ENCODE measurements at regions not wholly inside any gene's neighbourhood (a gene's known extent, or its start where the extent isn't known, plus 50 kb on each side); places are given as distances from the start of the nearest gene placed in this dataset.

GRCh38 chrX:121283921-121284320 lies 236.5 kb downstream of the GLUD2 start:
- no peak for TF ChIP-seq CTCF (IDR thresholded peaks at IDR 0.05; ENCODE audit: low read length, missing control alignments)
- no peak overlapping the region for H3K4me3 ChIP-seq (replicated peaks; ENCODE audit: low read depth, low read length)
- DNase-seq (ENCODE audit: low read depth), result no peak

GRCh38 chrX:121298499-121298898 lies 251.1 kb downstream of the GLUD2 start:
- DNase-seq (ENCODE audit: low read depth), result no peak
- no peak for TF ChIP-seq CTCF (IDR thresholded peaks at IDR 0.05; ENCODE audit: low read length, missing control alignments)
- H3K4me3 ChIP-seq (replicated peaks; ENCODE audit: low read depth, low read length), result no peak overlapping the region

- DNase-seq (ENCODE audit: low read depth), result no peak
- H3K4me3 ChIP-seq (replicated peaks; ENCODE audit: low read depth, low read length), result no peak overlapping the region
- no peak for TF ChIP-seq CTCF (IDR thresholded peaks at IDR 0.05; ENCODE audit: low read length, missing control alignments)
Observed at GRCh38 chrX:121301356-121301755, 253.9 kb downstream of the GLUD2 start.

- no peak for DNase-seq (ENCODE audit: low read depth)
- TF ChIP-seq CTCF (IDR thresholded peaks at IDR 0.05; ENCODE audit: low read length, missing control alignments), result no peak
- no peak overlapping the region for H3K4me3 ChIP-seq (replicated peaks; ENCODE audit: low read depth, low read length)
Observed at GRCh38 chrX:121301822-121302221, 254.4 kb downstream of the GLUD2 start.

- H3K4me3 ChIP-seq (replicated peaks; ENCODE audit: low read depth, low read length), result no peak overlapping the region
- TF ChIP-seq CTCF (IDR thresholded peaks at IDR 0.05; ENCODE audit: low read length, missing control alignments), result no peak
- no peak for DNase-seq (ENCODE audit: low read depth)
Observed at GRCh38 chrX:121307449-121307848, 260.0 kb downstream of the GLUD2 start.

- H3K4me3 ChIP-seq (replicated peaks; ENCODE audit: low read depth, low read length), result no peak overlapping the region
- peak; percentile 76 for DNase-seq (ENCODE audit: low read depth)
- TF ChIP-seq CTCF (IDR thresholded peaks at IDR 0.05; ENCODE audit: low read length, missing control alignments), result peak; percentile 57
Observed at GRCh38 chrX:121308276-121308805, 260.9 kb downstream of the GLUD2 start.

DNA sequence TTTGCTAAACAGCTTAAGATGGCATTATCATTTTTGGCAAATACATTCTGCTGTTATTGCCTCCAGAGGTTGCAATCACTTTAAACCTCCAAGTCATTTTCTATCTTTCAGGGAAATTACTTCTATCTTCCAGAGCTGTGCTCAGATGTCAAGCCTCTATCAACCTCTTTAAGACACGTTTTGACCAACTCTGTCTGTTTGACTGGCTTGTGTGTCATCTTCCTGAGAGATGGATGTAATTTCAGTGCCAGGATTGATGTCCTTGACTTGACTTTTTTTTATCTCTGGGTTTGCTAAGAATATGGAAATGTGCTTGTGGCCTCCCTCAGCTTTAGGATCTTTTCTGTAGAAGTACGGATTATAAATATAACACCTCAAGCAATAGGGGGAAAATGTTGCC lies 263.4 kb downstream of the GLUD2 start:
- TF ChIP-seq CTCF (IDR thresholded peaks at IDR 0.05; ENCODE audit: low read length, missing control alignments), result no peak
- no peak overlapping the region for H3K4me3 ChIP-seq (replicated peaks; ENCODE audit: low read depth, low read length)
- no peak for DNase-seq (ENCODE audit: low read depth)

Measured in fibroblast of pulmonary artery (primary cell).